ENCODE measurements at regions not wholly inside any gene's neighbourhood (a gene's known extent, or its start where the extent isn't known, plus 50 kb on each side); places are given as distances from the start of the nearest gene placed in this dataset.

DNA sequence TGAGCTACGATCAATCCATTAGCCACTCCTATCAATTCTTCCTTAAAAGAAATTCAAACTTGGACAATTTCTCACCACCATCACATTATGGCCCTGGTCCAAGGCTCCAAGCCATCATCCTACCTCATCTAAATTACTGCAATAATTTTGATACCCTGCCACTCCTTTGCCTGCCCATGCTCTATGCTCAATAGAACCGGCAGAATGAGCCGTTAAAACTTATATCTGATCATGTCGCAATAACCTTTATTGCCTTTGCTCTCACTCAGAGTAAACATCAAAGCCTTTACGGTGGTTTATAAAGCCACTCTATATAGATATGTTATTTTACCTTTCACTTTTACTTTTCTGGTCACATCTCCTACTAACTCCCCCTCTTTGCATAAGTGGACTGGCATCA is 2392.1 kb upstream of the RAG2 start:
- no peaks in the 10 kb centered on the region for H3K27me3 ChIP-seq (ENCODE audit: control insufficient read depth, insufficient read depth, low read length)
- no peaks in the 10 kb centered on the region for H3K9me3 ChIP-seq (ENCODE audit: control insufficient read depth, insufficient read depth, low read depth, low read length)
- ChIA-PET POLR2A (no interaction called here), CTCF (no interaction called here)
- DNase-seq (ENCODE audit: low read depth, low spot score): no peak
- intact Hi-C loops (cut with micrococcal nuclease; ENCODE audit: unreplicated experiment) (no loop called here), in situ Hi-C loops (cut with HindIII; ENCODE audit: low pct_unique_long_range_greater_than_20kb, low sequenced_read_pairs) (no loop called here)
- H3K27ac ChIP-seq (ENCODE audit: low read length): no peak overlapping the region
- ATAC-seq: no peak
- BruUV-seq (replicated peaks): no TSS peak
- no peaks in the 10 kb centered on the region for H3K4me1 ChIP-seq (ENCODE audit: control insufficient read depth, insufficient read depth, low read length)
- TF ChIP-seq TCF7L2 (IDR thresholded peaks at IDR 0.05; ENCODE audit: low read depth, low read length): no peak
- TF ChIP-seq SIN3A (IDR thresholded peaks at IDR 0.05; ENCODE audit: borderline replicate concordance, insufficient read depth, low read depth, low read length): no peak
- no peak for TF ChIP-seq REST (IDR thresholded peaks at IDR 0.05; ENCODE audit: insufficient read depth in 1 of 2, low read depth in 2 of 2, low read length in 1 of 2)
- TF ChIP-seq, protein P1, sequence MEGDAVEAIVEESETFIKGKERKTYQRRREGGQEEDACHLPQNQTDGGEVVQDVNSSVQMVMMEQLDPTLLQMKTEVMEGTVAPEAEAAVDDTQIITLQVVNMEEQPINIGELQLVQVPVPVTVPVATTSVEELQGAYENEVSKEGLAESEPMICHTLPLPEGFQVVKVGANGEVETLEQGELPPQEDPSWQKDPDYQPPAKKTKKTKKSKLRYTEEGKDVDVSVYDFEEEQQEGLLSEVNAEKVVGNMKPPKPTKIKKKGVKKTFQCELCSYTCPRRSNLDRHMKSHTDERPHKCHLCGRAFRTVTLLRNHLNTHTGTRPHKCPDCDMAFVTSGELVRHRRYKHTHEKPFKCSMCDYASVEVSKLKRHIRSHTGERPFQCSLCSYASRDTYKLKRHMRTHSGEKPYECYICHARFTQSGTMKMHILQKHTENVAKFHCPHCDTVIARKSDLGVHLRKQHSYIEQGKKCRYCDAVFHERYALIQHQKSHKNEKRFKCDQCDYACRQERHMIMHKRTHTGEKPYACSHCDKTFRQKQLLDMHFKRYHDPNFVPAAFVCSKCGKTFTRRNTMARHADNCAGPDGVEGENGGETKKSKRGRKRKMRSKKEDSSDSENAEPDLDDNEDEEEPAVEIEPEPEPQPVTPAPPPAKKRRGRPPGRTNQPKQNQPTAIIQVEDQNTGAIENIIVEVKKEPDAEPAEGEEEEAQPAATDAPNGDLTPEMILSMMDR (IDR thresholded peaks at IDR 0.05): no peak
- TF ChIP-seq POLR2AphosphoS5 (IDR thresholded peaks at IDR 0.05; ENCODE audit: low read depth, low read length): no peak
- H3K4me3 ChIP-seq (ENCODE audit: low read depth in 2 of 2, low read length in 2 of 2): no peak overlapping the region
- no peaks in the 10 kb centered on the region for H3K36me3 ChIP-seq (ENCODE audit: control insufficient read depth, insufficient read depth, low read length)

- TF ChIP-seq REST (IDR thresholded peaks at IDR 0.05; ENCODE audit: insufficient read depth in 1 of 2, low read depth in 2 of 2, low read length in 1 of 2) (no peak), SIN3A (IDR thresholded peaks at IDR 0.05; ENCODE audit: borderline replicate concordance, insufficient read depth, low read depth, low read length) (no peak), TCF7L2 (IDR thresholded peaks at IDR 0.05; ENCODE audit: low read depth, low read length) (no peak), POLR2AphosphoS5 (IDR thresholded peaks at IDR 0.05; ENCODE audit: low read depth, low read length) (no peak)
- TF ChIP-seq, protein P1 (IDR thresholded peaks at IDR 0.05): no peak
- no peaks in the 10 kb centered on the region for H3K27me3 ChIP-seq (ENCODE audit: control insufficient read depth, insufficient read depth, low read length)
- intact Hi-C loops (cut with micrococcal nuclease; ENCODE audit: unreplicated experiment) (no loop called here), in situ Hi-C loops (cut with HindIII; ENCODE audit: low pct_unique_long_range_greater_than_20kb, low sequenced_read_pairs) (no loop called here)
- H3K4me3 ChIP-seq (ENCODE audit: low read depth in 2 of 2, low read length in 2 of 2): no peak overlapping the region
- H3K4me1 ChIP-seq (ENCODE audit: control insufficient read depth, insufficient read depth, low read length): no peaks in the 10 kb centered on the region
- no peaks in the 10 kb centered on the region for H3K36me3 ChIP-seq (ENCODE audit: control insufficient read depth, insufficient read depth, low read length)
- no peaks in the 10 kb centered on the region for H3K9me3 ChIP-seq (ENCODE audit: control insufficient read depth, insufficient read depth, low read depth, low read length)
- POLR2A ChIA-PET: no interaction called here
- BruUV-seq (replicated peaks): no TSS peak
- H3K27ac ChIP-seq (ENCODE audit: low read length): no peak overlapping the region
- ATAC-seq: no peak
- CTCF ChIA-PET: no interaction called here
- no peak for DNase-seq (ENCODE audit: low read depth, low spot score)
Measured at GRCh38 chr11:38988908-38989307, 2390.9 kb upstream of the RAG2 start.

Data from Panc1 (cell line).